ENCODE measurements at regions not wholly inside any gene's neighbourhood (a gene's known extent, or its start where the extent isn't known, plus 50 kb on each side); places are given as distances from the start of the nearest gene placed in this dataset.

DNA sequence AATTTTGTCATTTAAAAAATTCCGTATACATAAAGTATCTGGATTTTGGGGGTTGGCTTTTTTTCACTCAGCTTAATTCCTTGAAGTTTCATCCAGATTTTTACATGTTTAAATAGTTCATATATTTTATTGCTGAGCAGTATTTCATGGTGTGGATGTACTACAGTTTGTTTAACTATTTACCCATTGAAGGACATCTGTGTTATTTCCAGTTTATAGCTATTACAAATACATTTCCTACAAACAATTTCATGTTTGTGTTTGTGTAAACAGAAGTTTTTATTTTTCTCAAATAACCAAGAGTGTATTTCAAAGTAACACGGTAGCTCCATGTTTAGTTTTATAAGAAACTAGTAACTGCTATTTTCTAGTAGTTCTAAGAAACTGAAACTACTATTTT is 299.7 kb upstream of the ANO3 start:
- TF ChIP-seq TAF1 (IDR thresholded peaks at IDR 0.05; ENCODE audit: borderline replicate concordance, low read depth, low read length) = no peak
- no peak for TF ChIP-seq POLR2A (IDR thresholded peaks at IDR 0.05; ENCODE audit: low read depth, low read length)
- TF ChIP-seq POLR2AphosphoS5 (IDR thresholded peaks at IDR 0.05; ENCODE audit: low read depth, low read length) = no peak
- FAIRE-seq (no peak), DNase-seq (ENCODE audit: insufficient read length) (no peak)

DNA sequence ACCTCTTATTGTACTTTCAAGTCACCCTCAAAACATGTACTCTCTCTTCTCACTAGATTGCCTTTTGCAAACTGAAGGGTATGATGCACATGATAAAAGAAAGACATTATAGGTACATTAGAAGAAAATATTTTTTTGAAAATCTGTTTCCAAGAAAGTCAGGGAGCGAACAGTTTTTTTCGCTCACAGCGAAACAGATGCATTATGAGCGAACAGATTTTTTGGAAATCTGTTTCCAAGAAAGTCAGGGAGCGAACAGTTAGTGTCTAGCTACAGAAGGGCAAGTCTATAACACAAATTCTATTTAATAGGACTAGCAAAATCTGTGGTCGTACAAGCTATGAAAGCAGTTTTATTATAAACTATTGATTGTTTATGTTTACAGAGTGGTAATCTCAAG is 296.2 kb upstream of the ANO3 start:
- FAIRE-seq (no peak), DNase-seq (ENCODE audit: insufficient read length) (no peak)
- TF ChIP-seq POLR2A (IDR thresholded peaks at IDR 0.05; ENCODE audit: low read depth, low read length) = no peak
- TF ChIP-seq TAF1 (IDR thresholded peaks at IDR 0.05; ENCODE audit: borderline replicate concordance, low read depth, low read length) = no peak
- TF ChIP-seq POLR2AphosphoS5 (IDR thresholded peaks at IDR 0.05; ENCODE audit: low read depth, low read length) = no peak

- DNase-seq (ENCODE audit: insufficient read length) (no peak), FAIRE-seq (peak; percentile 33)
- no peak for TF ChIP-seq POLR2A (IDR thresholded peaks at IDR 0.05; ENCODE audit: low read depth, low read length)
- TF ChIP-seq POLR2AphosphoS5 (IDR thresholded peaks at IDR 0.05; ENCODE audit: low read depth, low read length) = no peak
- no peak for TF ChIP-seq TAF1 (IDR thresholded peaks at IDR 0.05; ENCODE audit: borderline replicate concordance, low read depth, low read length)
Observed at GRCh38 chr11:26037716-26038115, 294.2 kb upstream of the ANO3 start.

GRCh38 chr11:26040339-26040738 is 291.6 kb upstream of the ANO3 start:
- FAIRE-seq = no peak

GRCh38 chr11:26042113-26042512 is 289.8 kb upstream of the ANO3 start:
- DNase-seq (ENCODE audit: insufficient read length) (no peak), FAIRE-seq (no peak)
- TF ChIP-seq POLR2AphosphoS5 (IDR thresholded peaks at IDR 0.05; ENCODE audit: low read depth, low read length) (no peak), POLR2A (IDR thresholded peaks at IDR 0.05; ENCODE audit: low read depth, low read length) (no peak), TAF1 (IDR thresholded peaks at IDR 0.05; ENCODE audit: borderline replicate concordance, low read depth, low read length) (no peak)

More at GRCh38 chr11:26040339-26040738, 291.6 kb upstream of the ANO3 start:
- no peak for TF ChIP-seq POLR2A (IDR thresholded peaks at IDR 0.05; ENCODE audit: low read depth, low read length)
- TF ChIP-seq POLR2AphosphoS5 (IDR thresholded peaks at IDR 0.05; ENCODE audit: low read depth, low read length) = no peak
- no peak for TF ChIP-seq TAF1 (IDR thresholded peaks at IDR 0.05; ENCODE audit: borderline replicate concordance, low read depth, low read length)
- no peak for DNase-seq (ENCODE audit: insufficient read length)

- DNase-seq (ENCODE audit: insufficient read length) (peak; percentile 1), FAIRE-seq (no peak)
- TF ChIP-seq POLR2A (IDR thresholded peaks at IDR 0.05; ENCODE audit: low read depth, low read length) (no peak), TAF1 (IDR thresholded peaks at IDR 0.05; ENCODE audit: borderline replicate concordance, low read depth, low read length) (no peak), POLR2AphosphoS5 (IDR thresholded peaks at IDR 0.05; ENCODE audit: low read depth, low read length) (no peak)
Observed at GRCh38 chr11:26043665-26044064, 288.3 kb upstream of the ANO3 start.

DNA sequence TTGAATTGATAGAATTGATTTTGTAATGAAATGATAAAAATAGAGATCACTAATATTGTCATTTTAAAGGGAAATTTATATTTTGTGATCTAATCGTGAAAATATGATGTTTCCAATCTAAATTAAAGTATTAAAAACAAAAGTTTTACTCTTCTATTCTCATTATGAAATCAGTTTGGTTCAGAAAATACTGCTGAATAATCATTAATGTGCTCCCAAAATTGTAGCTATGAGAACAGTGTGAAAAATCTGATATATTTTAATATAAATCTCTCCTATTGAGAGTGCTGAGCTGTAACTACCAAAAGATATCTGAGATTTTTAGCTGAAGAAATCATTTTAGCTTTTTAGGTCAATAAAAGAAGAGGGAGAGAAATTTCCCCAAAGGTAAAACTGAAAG is 287.5 kb upstream of the ANO3 start:
- no peak for TF ChIP-seq TAF1 (IDR thresholded peaks at IDR 0.05; ENCODE audit: borderline replicate concordance, low read depth, low read length)
- TF ChIP-seq POLR2A (IDR thresholded peaks at IDR 0.05; ENCODE audit: low read depth, low read length) = no peak
- no peak for TF ChIP-seq POLR2AphosphoS5 (IDR thresholded peaks at IDR 0.05; ENCODE audit: low read depth, low read length)
- FAIRE-seq (no peak), DNase-seq (ENCODE audit: insufficient read length) (no peak)

DNA sequence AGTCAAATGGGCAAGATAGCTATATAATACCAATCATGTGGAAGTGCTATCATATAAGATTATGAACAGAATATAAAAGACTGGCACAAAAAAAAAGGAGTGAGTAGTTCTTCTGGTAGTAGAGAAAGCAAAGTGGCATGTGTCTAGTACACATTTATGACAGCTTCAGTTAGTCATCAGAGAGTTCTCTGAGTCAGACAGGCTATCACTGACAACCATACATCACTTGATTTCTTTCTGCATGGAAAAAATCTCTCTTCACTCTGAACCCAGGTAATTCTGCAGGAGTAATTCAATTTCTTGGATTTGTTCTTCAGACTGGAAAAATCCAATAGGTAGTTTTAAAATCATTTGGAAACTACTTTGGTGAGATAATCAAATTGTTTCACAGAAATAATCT is 286.8 kb upstream of the ANO3 start:
- TF ChIP-seq POLR2AphosphoS5 (IDR thresholded peaks at IDR 0.05; ENCODE audit: low read depth, low read length) (no peak), TAF1 (IDR thresholded peaks at IDR 0.05; ENCODE audit: borderline replicate concordance, low read depth, low read length) (no peak), POLR2A (IDR thresholded peaks at IDR 0.05; ENCODE audit: low read depth, low read length) (no peak)
- no peak for FAIRE-seq
- no peak for DNase-seq (ENCODE audit: insufficient read length)

DNA sequence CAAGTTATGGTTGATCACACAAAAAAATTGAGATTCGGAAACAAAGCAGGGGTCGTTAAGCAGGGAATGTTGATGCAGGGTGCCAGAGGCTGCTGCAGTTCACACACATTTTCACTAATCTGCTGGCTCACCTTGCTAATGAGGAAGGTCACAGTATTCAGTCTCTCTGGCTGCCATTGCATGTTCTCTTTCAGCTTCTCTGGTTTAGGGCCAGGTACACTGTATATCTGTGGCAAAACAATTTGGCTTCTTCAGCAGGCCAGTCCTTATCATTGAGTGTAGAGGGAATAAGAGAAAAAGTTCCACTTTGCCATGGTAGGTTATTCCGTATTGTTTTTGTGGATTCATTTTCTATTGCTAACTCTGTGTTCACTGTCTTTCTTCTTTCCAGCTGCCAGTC is 283.7 kb upstream of the ANO3 start:
- no peak for DNase-seq (ENCODE audit: insufficient read length)
- TF ChIP-seq TAF1 (IDR thresholded peaks at IDR 0.05; ENCODE audit: borderline replicate concordance, low read depth, low read length) = no peak
- no peak for FAIRE-seq

DNA sequence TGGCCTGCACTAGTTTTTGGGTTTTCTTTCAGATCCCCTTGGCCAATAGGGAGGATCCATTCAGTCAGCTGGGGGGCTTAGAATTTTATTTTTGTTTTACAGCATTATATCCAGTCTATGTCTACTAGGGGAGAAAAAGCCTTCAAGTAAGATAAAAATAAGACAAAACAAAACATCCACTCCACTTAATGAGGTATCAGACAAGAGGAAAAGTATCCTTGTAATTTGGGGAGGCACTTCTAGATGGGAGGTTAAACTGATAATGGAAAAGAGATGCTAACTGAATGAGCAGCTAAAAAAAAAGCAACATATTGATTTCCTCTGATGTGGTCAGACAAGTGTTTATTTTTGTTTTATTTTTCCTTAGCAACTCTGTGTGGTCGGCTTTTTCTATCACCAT is 278.0 kb upstream of the ANO3 start:
- DNase-seq (ENCODE audit: insufficient read length) (no peak), FAIRE-seq (no peak)
- no peak for TF ChIP-seq TAF1 (IDR thresholded peaks at IDR 0.05; ENCODE audit: borderline replicate concordance, low read depth, low read length)
- TF ChIP-seq POLR2A (IDR thresholded peaks at IDR 0.05; ENCODE audit: low read depth, low read length) = no peak
- no peak for TF ChIP-seq POLR2AphosphoS5 (IDR thresholded peaks at IDR 0.05; ENCODE audit: low read depth, low read length)

- FAIRE-seq (no peak), DNase-seq (ENCODE audit: insufficient read length) (no peak)
- TF ChIP-seq POLR2A (IDR thresholded peaks at IDR 0.05; ENCODE audit: low read depth, low read length) (no peak), TAF1 (IDR thresholded peaks at IDR 0.05; ENCODE audit: borderline replicate concordance, low read depth, low read length) (no peak), POLR2AphosphoS5 (IDR thresholded peaks at IDR 0.05; ENCODE audit: low read depth, low read length) (no peak)
Observed at GRCh38 chr11:26062660-26063059, 269.3 kb upstream of the ANO3 start.

- DNase-seq (ENCODE audit: insufficient read length) (no peak), FAIRE-seq (peak; percentile 72)
- TF ChIP-seq POLR2A (IDR thresholded peaks at IDR 0.05; ENCODE audit: low read depth, low read length) = no peak
Observed at GRCh38 chr11:26063915-26064314, 268.0 kb upstream of the ANO3 start.

DNA sequence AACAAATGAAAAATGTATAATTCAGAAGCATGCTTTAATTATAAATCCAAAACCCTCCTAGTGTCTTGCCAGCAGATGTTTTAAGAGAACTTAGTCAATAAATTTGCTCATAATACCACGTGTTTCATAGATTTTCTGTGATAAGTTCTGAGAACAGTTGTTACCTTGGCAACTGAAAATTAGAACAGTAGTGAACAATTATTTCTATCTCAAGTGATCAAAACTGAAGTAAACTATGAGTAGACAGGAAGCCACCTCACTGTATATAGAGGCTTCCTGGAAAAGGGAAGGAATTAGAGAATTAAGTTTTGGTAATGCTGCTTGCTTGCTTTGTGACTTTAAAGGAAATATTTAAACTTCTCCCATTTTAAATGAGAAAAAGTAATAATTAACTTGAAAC is 266.0 kb upstream of the ANO3 start:
- FAIRE-seq (peak; percentile 9), DNase-seq (ENCODE audit: insufficient read length) (no peak)
- no peak for TF ChIP-seq POLR2A (IDR thresholded peaks at IDR 0.05; ENCODE audit: low read depth, low read length)
- no peak for TF ChIP-seq TAF1 (IDR thresholded peaks at IDR 0.05; ENCODE audit: borderline replicate concordance, low read depth, low read length)
- no peak for TF ChIP-seq POLR2AphosphoS5 (IDR thresholded peaks at IDR 0.05; ENCODE audit: low read depth, low read length)
